NB4 (cell line): ENCODE measurements at regions not wholly inside any gene's neighbourhood (a gene's known extent, or its start where the extent isn't known, plus 50 kb on each side); places are given as distances from the start of the nearest gene placed in this dataset.

Source experiments
- CTCF ChIP-seq: IDR thresholded peaks from one replicate; pipeline ENCODE4 v1.5.1; 2012; ENCODE audit warnings: low read depth, low read length
- MAX ChIP-seq: IDR thresholded peaks from 2 replicates; pipeline ENCODE4 v1.6.1; 2011; ENCODE audit warnings: low read depth, low read length
- POLR2A ChIP-seq: IDR thresholded peaks from 2 replicates; pipeline ENCODE4 v1.6.1; 2011; ENCODE audit warnings: mild to moderate bottlenecking; ENCODE audit not compliant: insufficient read length; ENCODE audit errors: extremely low read depth

GRCh38 chr1:213602796-213603486, 384.8 kb upstream of the PROX1 start:
- TF ChIP-seq CTCF: no peak
- TF ChIP-seq POLR2A: no peak
- TF ChIP-seq MAX: no peak
